HG02642 (cell line): ENCODE measurements at regions not wholly inside any gene's neighbourhood (a gene's known extent, or its start where the extent isn't known, plus 50 kb on each side); places are given as distances from the start of the nearest gene placed in this dataset.
"Not testable (repeated sequence)": the region's sequence is repeated elsewhere in the genome, so short reads cannot be mapped to it uniquely, and the experiment has no call there.

ENCODE experiments used
- ATAC-seq: cut with Tn5 transposase; IDR thresholded peaks from one replicate; pipeline ENCODE4 v1.9.1; 2021; ENCODE audit warnings: mild to moderate bottlenecking; ENCODE audit not compliant: unreplicated experiment, poor library complexity

DNA sequence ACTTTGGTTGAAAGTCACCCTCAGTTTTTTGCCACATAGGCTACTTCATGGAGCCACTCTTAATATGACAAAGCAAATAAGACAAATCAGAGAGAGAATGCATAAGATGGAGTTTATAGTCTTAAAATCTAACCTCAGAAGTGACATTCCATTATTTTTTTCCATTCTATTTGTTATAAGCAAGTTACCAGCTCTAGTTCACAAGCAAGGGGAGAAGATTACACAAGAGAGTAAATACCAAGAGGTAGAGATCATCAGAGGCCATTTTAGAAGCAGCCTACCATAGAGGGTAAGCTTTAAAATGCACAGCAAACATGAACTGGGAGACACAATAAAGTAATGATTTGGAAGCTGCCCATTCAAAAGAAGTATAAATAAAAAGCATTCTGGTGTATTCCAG, 651.3 kb upstream of the MEF2C start:
- no peak for ATAC-seq

DNA sequence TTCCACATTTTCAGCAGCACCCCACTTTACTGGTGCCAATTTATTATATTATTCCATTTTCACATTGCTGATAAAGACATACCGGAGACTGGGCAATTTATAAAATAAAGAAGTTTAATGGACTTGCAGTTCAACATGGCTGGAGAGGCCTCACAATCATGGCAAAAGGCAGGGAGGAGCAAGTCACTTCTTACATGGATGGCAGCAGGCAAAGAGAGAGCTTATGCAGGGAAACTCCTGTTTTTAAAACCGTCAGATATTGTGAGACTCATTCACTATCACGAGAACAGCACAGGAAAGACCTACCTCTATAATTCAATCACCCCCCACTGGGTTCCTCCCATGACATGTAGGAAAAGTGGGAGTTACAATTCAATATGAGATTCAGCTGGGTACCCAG, 641.8 kb upstream of the MEF2C start:
- ATAC-seq: no peak

DNA sequence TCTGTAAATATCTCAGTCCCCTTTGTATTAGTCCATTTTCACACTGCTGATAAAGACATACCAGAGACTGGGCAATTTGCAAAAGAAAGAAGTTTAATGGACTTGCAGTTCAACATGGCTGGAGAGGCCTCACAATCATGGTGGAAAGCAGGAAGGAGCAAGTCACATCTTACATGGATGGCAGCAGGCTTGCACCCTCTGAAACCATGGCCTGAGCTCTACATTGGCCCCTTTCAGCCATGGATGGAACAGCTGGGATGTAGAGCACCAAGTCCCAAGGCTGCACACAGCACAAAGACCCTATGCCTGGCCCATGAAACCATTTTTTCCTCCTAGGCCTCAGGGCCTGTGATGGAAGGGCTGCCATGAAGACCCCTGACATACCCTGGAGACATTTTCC, 640.9 kb upstream of the MEF2C start:
- not testable (repeated sequence) for ATAC-seq

DNA sequence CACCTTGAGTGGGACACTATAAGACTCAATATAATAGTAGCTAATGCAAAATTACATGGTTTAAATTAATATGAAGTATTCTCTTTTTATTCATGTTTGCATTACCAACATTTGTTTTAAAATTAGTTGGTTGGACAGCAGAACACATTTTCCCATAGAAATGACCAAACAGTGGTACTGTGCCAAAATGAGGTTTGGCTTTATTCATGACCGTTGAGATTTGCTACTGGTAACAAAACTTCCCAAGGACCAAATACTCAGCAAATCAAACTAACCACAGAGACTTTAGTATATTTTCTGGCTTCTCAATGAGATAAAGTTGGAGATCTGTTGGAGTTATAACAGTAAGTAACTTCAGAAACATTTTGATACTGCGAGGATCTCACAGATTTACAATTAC, 637.8 kb upstream of the MEF2C start:
- ATAC-seq: no peak

DNA sequence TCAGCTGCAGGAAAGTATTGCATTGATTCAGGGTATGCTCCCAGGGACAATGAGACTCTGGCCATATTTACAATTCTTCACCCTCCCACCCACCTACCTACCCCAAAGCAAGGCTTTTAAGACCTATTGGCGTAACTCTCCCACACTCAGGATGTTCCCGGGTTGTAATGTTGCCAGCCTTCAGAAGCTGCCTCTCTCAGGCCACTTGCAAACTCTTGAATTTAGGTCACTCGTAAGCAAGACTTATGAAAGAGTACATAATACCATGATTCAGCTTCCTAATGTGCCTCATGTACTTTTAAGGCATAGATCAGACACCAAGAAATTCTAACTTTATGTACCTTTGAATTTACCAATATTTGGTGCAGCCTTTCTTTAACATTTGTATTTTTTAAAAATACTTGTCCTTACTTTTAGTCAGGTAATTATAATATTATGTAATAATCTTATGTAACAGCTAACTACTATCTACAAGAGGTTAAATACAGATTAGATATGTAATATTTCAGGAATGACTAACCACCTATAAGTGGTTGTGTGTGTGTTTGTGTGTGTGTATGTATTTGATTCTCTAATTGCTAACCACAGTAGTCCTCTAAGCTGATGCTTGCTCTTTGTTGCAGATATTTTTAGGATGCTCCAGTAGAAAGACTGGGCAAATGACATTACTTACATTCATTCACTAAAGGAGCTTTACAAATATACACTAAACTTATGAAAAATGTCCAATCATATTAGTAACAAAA, 630.5 kb upstream of the MEF2C start:
- ATAC-seq: no peak

DNA sequence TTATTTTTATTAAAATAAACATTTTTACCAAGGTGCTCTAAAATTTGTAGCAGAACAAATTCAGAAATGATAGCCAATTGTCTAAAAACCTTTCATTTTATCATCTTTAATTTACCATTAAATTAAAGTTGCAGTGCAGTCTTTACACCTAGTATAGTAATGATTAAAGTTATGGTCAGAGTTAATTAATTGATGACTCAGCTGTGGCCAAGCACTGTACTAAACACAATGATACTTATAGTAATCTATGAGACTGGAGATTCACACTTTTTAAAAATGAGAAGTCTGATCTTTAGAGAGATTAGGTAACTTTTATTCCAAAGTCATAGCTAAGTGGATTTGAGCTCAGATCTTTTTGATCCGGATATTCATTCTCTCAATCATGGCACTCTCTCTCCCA, 621.1 kb upstream of the MEF2C start:
- ATAC-seq: no peak

DNA sequence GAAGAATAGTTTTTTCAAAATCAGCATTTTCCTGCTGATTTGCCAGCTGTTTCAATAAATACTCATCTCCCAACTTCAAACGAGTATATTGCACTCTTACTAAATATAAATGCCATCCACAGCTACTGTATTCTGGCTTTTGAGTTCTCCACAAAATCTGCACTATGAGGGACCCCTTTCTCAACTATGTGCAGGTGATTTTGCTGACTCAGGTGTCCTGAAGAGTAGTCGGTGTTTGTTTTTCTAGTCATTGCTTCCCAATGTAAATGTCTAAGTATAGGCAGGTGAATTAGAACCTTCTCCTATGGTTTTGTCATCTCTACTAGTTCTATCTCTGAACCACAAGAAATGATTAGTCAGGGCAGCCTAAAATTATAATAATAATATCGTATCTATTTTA, 616.8 kb upstream of the MEF2C start:
- ATAC-seq: no peak

DNA sequence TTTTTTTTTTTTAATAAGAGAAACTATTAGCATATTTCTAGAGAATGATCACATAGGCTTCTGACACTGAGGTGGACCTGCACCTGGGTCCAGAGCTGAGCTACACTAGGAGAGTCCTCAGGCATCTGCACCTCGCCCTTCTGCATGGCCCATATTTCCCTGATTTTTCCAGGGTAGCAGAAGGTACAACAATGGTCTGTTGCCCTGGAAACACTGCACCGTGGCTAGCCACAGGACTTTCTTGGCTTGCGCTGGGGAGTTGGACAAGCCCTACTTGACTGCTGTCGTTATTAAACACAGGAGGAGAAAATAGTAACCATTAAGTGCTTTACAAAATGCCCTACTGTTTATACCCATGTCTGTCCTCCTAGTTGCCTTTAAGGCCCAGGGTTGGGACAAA, 615.7 kb upstream of the MEF2C start:
- no peak for ATAC-seq

DNA sequence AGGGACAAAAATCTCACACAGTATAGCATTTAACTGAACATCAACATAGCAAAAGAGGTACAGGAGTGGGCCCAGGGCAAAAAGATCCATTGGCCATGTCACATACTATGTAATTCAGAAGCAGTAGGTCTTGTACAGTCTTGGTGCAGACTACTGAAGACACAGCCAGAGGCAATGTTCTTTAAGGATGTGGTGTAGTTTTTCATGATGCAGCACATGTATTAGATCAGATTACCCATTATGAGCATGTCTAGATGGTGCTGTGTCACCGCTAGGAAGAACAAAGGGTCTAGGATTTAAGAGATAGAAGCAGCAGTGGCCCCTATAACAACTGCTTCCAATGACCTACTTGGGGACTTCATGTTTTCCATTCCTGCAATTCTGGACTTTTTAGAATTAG, 610.4 kb upstream of the MEF2C start:
- no peak for ATAC-seq

DNA sequence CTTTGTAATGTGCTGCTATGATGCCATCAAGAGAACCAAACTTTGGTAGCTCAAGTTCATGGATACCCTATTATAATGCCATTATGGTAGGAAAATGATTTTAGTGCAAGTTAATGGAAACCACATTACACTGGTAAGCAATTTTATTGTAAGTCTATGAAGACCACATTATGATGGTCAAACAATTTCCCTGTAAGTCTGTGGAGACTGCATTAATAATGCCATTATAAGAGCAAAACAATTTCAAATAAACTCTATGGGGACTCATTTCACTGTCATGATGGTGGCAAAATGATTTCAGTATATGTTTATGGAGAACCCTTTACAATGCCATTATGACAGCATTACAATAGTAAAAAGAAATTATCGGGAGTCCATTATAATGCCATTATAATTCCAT, 602.0 kb upstream of the MEF2C start:
- no peak for ATAC-seq

DNA sequence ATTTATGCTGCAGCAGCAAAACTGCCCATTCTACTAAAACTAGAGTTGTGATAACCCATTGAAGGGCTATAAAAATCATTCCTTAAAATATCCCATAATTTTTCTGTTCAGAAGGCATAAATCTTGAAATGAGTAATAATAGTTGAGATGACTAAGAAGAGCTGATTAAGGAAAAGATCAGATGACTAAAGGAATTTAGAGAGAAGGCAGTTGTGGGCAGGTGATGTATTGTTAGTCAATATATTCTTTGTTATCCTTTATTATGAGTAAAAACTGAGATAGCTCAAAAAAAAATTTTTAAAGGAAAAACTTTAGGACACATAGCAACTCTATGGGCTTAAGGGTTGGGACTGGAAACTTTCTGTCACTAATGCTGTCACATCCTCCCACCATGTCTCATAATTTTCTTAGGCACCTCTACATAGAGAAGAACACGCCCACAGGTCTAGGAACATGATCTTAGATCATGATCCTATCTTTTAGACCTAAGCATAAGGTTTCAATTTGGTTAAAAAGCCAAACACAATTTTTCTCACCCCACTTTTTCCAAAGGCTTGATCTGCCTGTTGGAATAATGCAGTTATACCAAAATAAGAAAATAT, 597.5 kb upstream of the MEF2C start:
- no peak for ATAC-seq

DNA sequence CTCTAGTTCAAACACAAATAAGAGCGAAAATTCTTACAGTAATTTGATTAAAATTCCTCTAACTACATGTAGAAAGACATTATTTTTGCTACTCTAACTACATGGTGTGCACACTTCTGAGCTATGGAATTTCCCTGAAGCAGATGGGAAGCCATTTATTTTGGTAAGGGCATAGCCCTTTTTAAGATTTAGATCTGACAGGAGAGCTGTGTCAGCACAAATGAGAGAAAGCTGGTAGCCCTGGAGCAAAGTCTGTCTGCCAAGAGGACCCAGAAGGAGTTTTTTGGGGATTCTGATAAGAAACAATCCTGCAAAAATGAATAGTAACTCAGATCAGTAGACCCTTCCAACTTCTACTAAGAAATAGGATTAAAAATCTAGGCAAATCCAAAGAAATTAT, 595.9 kb upstream of the MEF2C start:
- no peak for ATAC-seq

DNA sequence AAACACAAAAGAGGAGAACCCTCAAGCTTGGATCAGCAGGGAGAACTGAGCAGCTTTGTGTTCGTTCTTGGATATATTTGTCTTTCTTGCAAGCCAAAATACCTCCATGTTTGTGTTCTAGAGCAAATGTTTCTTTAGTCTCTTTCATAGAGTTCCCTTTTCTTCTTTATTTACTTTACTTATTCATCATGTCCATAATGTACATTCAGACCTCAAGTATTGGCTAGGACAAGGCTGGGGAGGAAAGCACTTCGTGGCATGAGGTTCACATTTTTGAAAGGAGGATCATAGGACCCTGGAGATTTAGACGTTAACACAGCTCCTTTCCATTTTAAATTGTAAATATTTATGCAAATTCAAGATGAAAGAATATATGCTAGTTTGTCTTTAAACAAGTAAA, 590.2 kb upstream of the MEF2C start:
- no peak for ATAC-seq

DNA sequence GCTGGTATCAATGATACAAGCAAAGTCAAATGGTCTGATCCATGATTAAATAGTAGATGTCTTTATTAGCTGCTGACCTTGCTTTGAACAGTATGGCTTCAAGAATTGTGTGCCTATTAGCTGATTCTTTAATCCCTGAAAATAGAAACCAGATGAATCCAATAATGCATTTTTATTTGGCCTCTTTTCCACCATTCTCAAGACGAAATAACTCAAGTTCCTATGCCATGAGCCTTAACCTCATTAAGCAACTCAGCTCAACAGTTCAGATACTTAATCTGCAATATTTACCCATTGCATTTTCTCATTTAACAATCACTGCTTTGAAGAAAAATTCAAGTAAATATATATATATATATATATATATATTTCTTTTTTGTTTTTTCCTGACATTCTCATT, 588.6 kb upstream of the MEF2C start:
- ATAC-seq: no peak

DNA sequence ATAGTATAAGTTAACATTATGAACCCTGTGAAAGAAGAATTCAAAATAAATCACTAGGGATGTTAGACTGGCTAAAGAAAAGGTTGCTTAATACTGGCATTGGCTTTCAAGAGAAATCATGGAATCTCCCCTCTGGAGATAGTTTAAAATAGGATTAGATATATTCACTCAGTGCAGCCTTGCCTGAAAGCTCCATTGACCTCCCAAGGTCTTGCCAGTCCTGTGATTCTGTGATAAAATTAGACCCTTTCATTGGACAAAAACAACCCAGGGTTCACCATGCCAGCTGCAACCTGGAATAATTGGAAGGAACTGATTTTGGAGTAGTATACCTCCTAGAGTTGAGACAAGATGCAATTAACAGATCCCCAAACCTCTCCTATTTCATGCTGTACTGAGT, 588.1 kb upstream of the MEF2C start:
- ATAC-seq: no peak

DNA sequence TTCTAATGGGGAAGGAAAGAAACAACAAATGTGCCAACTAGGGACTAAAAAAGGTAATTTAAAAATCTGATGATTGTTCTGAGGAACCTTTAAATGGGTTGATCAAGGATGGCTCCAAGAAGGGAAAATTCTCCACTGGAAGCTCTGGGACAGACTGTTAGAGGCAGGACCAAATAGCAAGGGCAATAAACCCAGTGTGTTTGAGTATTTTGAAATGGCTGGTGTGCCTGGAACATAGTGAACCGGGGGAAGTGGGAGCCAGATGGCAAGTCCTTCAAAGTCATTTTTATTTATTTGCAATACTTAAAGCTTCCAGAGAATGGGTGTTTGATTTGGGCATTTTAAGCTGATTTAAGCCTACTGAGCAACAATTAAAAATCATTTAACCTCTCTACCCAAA, 587.7 kb upstream of the MEF2C start:
- ATAC-seq: no peak

DNA sequence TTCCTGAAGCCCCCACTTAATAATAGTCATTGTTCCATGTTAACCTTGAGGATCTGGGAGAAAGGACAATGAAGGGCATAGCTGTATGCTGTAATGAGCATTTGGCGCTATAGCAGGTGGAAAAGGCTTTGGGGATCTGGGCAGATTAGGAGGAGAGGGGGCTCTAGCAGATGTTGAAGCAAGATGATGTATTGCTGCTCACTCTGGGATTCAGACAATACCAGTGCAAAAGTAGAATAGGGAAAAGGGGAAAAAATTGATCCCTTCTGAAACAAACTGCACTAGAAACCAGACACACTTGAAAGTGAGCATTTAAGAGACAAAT, 575.3 kb upstream of the MEF2C start:
- ATAC-seq: no peak

DNA sequence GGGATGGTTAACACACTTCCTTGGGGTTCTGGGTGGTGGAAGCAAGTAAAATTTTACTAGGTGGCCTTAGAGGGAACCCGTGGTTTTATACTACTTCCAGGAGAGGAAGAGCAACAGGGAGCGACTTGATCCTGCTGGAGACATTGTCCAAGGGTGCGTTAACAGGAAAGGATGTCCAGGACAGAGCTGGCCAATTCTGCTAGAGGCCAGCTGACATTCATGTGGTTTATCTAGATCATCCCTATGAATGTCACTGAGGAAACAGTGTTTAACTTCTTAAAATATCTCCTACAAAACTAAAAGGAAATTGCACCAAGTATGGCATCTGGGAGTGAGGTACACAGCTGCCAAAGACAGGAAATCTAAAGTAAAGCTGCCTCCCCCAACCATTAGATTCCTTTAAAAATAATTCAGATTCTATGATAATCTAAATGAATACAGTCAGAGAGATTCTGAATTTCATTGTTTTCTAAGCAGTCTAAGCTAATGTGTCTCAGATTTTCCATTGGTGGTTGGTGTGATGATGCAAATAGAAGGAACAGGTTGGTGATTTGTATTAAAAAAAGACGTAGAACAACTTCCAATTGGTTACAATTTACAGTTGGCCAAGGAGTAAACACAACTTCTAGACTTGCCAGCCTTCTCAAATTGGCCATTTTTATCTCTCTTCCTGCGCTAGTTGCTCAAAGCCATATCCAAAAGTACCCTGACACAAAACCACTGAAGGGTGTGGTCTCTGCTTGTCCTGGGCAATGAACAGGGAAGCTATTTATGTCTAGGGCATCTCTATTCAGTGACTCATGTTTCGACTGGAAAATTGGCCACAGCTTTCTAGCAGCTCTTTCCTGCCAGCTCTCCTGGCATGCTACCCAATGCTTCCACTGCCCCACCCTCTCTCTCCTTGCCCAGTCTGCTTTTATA, 574.7 kb upstream of the MEF2C start:
- ATAC-seq: no peak

DNA sequence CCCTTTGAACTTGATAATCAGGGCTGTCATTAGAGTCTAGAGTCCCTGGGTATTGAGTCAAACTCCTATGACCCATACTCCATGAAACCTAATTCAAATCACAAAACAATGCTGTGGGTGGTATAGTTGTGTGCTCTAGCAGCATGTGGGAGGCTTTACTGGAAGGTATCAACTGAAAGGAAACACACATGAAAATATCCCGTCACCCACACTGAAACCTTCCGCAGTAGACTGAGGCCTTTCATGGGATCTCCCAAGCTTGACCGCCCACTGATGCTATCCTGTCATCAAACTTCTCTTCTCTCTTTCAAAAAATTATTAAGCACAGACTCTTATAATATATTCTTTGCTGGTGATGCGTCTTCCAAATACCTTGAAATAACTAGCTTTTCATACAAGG, 569.1 kb upstream of the MEF2C start:
- no peak for ATAC-seq

DNA sequence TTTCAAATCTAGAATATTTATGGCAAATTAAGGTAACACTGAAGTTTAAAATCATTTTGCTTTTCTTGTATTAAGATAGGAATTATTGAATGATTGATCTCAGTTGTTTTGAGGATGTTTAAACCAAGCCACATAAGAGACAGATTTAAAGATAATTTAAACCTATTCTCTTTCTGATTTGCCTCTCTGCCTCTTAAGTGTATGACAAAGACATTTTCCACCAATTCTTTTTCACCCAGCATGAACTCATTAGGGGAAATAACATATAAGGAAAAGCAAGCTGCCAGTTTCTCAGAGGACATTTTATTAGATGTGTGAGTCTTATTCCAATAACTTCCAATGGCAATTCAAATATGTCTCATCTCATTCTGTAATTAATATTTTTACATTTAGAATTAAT, 568.3 kb upstream of the MEF2C start:
- ATAC-seq: no peak

DNA sequence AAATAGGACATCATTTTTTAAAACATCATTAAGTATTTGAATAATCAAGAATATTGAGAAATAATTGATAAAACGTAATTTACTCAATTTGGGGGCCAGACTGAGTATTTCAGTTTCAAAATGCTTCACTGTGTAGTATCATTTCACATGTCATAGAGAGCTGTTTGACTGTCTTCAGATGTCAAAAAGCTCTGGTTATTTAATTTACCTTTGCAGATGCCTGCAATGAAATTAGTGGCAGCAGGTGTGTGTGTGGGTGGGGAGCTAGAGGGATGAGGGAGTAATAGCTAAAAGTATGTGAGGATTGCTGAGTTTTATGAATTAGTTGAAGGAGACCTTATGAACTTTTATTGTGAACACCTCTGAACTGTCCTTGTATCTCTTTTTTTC, 567.2 kb upstream of the MEF2C start:
- ATAC-seq: no peak
